Fibroblast of gingiva (primary cell): ENCODE measurements at regions not wholly inside any gene's neighbourhood (a gene's known extent, or its start where the extent isn't known, plus 50 kb on each side); places are given as distances from the start of the nearest gene placed in this dataset.
"Not testable (repeated sequence)": the region's sequence is repeated elsewhere in the genome, so short reads cannot be mapped to it uniquely, and the experiment has no call there.

ENCODE experiments used
- DNase-seq: peaks from one replicate; pipeline ENCODE4 v3.0.0-alpha.2; 2011; ENCODE audit warnings: low read depth

DNA sequence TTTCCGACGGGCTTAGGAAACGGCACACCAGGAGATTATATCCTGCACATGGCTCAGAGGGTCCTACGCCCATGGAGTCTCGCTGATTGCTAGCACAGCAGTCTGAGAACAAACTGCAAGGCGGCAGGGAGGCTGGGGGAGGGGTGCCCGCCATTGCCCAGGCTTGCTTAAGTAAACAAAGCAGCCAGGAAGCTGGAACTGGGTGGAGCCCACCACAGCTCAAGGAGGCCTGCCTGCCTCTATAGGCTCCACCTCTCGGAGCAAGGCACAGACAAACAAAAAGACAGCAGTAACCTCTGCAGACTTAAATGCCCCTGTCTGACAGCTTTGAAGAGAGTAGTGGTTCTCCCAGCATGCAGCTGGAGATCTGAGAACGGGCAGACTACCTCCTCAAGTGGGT is 722.6 kb downstream of the BRINP3 start:
- DNase-seq, result not testable (repeated sequence)

DNA sequence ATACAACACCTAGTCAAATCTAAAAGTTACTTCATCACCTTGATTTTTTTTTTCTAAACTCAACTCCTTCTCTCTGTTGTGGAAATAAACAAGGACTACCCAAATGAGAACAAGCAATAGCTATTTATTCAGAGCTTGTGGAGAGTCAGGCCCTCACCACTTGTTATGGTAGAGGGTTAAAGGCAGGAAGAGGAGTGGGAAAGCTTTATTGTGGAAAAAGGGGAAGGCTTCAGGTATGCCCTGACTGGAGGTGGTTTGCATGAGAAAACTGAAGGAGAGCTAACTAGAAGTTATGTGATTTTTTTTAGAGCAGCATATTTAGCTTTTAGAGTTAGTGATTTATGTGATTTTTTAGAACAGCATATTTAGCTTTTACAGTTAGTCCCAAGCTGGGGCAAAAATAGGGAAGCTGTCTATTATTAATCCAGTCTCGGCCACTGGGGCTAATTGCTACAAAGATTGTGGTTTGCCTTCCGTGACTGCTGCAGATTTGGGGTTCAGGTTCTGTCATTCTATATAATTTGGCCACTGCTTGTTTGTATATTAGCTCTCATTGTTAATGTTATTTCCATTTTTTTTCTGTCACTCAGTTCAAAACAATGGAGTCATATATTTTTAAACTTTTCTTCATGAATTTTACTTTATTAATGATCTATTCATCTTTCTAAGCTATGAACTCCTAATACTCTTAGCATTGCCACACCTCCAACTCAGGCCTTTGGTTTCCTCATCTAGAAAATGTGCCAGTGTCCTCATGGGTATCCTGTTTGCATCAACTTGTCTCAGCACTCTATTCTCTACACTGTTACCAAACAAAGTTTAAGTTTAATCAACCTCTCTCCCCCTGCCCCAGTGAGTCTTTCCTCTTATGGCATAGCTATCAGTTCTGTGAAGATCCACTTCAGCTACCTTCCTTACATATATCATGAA is 713.0 kb downstream of the BRINP3 start:
- no peak for DNase-seq

DNA sequence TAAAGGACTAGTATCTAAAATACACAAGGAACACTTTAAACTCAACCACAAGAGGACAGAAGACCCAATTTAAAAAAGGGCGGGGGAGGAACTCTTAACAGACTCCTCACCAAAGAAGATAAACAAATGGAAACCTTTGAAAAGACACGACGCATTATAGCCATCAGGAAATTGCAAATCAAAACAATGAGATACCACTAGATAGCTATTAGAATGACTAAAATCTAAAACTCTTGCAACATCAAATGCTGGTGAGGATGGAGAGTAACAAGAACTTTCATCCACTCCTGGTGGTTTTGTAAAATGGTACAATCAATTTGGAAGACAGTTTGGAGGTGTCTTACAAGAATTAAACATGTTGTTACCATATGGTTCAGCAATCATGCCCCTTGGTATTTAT is 708.2 kb downstream of the BRINP3 start:
- DNase-seq, result no peak

DNA sequence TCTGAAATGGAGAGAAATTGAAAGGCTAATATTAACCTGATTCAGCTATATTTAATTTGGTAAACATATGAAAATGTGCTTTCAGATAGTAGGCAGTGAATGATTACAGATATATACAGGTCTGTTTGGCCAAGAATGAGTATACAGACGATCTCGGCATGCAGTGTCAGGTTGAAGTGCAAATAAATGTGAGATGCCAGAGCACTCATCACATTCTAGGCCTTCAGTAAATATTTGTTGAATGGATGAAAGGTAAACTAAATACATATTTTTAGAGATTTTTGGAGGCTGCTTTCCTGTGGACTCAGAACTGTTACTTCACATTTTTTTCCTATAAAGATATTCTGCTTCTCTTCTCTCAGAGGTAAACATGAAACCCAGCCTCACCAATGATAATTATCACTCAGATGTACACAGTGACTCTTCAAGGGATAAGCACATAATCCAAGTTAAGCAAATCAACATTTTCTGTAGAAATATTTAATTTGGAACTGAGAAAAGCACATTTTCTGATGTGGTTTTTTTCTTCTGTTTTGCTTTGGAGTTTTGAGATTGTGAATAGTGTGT is 702.9 kb downstream of the BRINP3 start:
- no peak for DNase-seq

DNA sequence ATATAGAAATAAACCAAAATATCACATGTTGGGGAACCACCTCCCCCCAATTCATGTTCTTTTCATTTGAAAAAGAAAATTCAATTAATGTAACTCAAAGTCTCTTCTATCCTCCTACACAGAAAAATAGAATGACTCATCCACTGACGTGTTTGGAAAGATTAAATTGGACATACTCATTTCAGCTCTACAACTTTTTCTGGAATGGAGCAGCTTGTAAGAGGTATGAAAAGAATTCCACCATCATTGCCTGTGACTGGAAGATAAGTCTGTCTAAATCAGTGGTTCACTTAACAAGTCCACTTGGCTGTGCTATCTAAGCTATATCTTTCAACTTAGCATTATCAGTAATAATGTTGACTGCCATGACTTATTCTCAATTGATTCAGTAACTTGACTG is 702.3 kb downstream of the BRINP3 start:
- DNase-seq, result no peak

DNA sequence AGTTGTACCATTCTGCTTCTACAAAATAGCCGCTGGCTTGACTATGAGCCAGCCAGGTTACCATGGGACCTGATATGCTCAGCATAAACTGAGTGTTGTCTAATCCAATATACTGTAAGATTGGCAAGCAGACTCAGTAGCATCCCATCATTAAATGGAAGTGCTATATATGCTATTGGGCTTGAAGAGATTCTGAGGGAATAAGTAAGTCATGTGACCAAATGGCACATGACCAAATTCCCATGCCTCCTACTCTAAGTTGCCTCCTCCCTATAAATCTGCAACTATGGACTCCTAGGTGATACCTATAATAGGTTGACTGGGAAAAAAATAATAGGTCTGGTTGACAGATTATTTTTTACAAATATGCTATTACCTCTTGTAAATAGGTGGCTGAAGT is 698.6 kb downstream of the BRINP3 start:
- no peak for DNase-seq

DNA sequence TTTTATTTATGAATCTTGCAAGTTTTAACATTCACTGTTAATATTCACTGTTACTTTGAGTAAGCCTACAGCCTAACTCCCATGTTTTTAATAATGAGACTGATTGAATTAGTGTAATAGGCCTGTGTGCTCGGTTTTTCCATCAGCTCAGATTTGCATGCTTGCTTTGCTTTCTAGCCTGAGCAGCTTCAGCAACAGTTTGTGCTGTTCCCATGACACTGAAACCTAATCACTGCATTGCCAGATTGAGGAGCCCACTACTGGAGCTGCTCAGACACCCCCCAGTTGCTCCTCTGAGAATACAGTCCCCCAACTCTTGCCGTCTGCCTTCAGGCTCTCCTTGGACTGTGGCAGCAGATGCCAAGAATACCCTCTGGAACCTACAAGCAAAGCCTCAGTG is 695.4 kb downstream of the BRINP3 start:
- DNase-seq, result no peak

DNA sequence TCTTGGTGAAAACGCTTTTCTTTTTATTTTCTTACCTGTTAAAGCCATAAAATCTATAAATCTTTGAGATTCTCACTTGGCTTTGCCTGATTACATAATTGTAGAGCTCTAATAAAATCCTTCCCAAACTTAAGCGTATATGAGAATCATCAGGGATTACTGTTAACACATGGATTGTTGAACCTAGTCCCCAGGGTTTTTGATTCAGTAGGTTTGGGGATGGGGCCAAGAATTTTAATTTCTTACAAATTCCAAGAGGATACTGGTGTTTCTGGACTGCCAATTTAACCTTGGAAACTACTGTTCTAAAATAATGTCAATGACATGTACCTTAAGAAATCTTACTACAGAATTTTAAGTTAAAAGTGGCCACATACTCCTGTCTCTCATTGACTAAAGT is 694.2 kb downstream of the BRINP3 start:
- DNase-seq, result no peak

DNA sequence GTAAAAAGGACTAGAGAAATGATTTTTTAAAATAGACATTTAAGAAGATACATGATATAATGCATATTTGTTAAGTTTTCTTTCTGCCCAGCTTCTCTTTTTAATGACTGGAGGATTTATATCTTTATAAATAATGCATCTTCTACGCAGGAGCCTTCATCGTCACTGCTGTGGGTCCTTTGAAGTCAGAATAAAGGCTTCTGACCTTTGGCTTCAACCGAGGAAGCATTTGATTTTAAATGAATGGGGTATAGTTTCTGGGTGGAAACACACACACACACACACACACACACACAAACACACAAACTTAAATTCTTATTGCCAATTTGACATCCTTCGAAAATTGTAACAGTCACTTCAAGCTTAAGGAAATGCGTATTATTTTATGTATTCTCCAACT is 690.9 kb downstream of the BRINP3 start:
- no peak for DNase-seq

DNA sequence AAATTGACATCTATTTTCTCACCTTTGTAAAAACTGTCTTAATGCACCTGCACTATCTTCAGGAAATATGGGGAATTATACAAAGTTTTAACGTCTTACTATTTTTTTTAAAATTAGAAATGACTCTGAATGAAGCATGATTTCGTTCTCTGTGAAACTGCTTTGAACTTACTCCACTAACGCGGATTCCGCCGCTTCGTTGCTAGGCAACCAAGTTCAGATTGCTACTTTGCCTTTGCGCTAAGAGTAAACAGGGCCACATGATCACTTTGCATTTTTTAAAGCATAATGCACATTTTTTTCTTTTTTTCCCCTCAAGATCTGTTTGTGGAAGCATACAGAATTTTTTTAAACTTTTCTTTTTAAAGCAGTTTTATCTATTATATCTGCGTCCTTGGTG is 690.5 kb downstream of the BRINP3 start:
- DNase-seq, result no peak

DNA sequence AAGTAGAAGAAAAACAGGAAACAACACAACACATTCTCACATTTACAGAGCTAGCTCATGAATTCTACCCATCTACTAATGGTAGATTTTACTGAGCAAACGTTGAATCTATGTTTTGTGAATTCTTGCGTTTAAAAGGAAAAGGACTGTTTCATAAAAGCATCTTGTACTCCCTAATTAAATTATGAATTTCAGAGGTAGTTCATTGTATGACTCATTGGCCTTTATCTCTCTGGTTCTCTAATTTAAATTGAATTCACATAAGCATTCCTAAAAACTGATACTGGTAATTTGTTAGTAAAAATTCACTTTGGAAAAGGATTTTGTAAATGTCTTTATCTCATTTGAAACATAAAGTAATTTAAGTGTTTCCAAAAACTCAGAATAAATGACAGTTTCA is 687.3 kb downstream of the BRINP3 start:
- DNase-seq, result no peak

DNA sequence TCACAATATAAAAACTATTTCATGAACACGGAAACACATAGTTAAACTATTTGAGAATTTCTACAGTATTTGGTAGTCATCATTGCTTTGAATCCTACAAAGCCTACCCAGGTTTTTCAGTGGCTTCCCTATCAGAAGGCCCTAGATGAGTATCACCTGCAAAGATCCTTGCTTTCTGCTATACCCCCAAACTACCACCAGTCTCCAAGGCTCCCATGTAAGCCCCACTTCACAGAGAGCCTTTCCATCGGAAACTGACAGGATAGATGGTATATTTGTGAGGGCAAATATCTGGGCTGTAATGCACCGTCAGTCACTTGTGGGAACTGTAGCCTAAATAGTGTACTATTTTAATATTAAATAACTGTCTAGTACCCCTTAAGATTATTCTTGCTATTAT is 674.3 kb downstream of the BRINP3 start:
- no peak for DNase-seq

DNA sequence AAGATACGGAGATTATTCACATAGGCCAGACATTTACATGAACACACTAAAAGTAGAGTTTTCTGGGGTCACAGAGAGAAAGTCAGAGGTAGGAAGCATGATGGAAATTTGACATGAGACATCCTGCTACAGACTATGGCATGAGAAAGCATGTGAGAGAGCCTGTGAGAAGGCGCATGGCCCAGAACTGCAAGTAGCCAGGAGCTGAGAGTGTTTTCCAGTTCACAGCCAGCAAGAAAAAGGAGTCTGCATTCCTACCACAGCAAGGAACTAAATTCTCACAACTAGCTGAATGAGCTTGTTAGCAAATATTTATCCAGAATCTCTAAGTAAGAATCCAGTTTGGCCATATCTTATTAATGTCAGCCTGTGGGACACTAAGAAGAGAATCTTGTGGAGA is 673.3 kb downstream of the BRINP3 start:
- DNase-seq, result no peak

DNA sequence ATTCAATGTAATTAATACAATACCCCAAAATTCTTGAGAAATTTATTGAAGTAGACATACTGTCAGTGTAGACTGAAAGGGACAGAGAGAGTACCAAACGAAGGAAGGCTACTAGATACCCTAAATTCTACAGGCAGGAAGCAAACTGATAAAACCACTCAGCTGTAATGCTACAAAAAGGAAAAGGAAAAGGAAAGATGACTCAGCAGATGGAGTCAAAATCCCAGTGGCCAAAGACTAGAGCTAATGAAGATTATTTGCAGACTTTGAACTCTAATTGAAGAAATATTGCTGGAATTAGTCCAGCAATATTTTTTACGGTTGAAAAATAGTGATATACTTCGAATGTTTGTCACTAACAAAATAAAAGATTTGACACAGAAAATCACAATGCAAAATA is 671.9 kb downstream of the BRINP3 start:
- no peak for DNase-seq

DNA sequence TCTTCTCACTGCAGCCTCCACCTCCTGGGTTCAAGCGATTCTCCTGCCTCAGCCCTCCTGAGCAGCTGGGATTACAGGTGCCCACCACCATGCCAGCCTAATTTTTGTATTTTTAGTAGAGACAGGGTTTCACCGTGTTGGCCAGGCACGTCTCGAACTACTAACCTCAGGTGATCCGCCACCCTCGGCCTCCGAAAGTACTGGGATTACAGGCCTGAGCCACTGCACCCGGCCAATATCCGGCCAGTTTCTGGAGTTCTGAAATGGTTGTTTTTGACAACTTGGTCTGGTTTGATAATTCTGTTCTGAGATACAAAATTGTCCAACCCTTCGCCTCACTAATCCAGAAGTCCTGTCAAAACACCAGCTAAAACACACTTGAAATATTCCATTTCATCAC is 667.0 kb downstream of the BRINP3 start:
- not testable (repeated sequence) for DNase-seq

DNA sequence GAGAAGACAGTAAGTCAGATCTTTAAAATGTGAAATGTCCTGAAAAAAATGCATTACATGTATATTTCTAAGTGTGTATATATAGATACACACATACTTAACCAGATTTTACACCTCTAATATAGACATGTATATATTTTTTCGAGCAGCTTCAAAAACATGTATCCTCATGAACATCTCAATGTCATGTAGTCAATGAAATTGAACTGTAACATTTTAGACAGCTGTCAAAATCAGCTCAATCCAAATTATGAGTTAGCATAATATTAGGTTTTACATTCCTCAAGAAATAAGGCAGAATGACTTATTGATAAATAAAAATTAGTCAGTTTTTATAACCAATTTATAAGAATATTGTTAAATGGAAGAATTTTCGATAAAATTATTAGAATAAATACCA is 665.7 kb downstream of the BRINP3 start:
- no peak for DNase-seq

DNA sequence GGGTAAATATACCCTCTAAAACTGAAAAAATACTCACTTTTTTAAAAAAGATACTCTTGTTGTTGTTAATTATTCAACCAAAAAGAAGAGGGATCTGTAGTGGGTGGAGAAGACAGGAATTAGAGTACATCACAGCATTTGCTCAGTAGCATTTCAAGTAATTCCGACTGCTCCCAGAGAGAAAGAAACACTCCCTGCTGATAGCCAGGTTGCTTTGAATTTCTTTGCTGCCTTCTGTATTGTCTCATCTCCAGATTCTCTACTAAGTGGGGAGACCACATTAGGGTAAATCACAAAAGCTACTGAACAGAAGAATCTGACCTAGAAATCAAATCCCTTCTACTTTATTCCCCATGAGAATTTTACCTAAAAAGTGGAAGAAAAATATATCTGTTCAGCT is 661.1 kb downstream of the BRINP3 start:
- DNase-seq, result no peak

DNA sequence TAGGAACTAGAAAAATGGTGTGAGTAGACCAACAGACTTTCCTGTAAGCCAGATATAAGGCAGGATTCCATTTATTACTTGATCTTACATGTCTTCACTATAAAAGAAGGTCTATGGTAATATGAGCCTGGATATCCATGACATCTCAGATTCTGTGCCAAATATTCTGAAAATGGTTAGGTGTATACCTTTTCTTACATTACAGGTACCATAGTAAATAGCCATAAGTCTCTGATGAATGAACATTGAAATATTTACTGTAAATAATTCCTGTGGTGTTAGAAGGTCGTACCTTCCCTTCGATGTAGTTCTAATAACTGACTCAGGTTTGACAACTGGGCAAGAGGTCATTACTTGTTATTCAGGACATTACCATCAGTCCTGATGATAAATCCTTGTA is 657.9 kb downstream of the BRINP3 start:
- no peak for DNase-seq

DNA sequence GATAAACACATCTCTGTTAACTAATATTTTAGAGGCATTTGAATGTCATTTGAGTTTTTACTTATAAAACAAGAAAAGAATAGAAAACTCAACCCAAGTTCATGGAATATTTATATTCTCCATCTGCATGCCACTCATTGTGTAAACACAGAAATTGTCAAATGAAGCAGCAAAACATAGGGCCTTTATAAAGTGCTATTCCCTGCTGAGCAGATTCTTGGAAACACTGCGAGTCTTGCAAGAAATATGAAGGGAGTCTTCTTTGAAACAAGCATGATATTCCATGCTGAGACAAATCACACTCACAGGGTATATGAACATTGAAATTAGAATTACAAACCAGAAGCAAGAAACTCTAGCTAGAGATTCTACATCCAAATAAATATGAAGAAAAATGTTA is 655.8 kb downstream of the BRINP3 start:
- DNase-seq, result no peak

DNA sequence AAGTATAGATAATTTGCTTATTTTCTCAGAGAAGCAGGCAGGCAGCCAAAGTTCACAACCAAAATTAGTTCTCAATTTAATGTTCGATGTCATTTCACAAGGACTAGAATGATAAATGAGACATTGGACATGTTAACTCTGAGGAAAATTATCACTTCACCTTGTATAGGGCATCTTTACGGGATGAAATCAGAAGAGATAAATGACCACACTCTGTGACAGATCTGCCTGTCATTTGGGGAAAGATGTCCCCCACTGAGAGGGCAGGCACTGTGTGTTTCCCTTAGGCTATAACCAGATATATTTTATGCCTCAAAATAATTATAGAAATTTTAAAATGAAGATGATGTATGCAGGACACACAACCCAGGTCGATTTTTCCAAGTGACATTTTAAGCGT is 642.9 kb downstream of the BRINP3 start:
- DNase-seq, result no peak

DNA sequence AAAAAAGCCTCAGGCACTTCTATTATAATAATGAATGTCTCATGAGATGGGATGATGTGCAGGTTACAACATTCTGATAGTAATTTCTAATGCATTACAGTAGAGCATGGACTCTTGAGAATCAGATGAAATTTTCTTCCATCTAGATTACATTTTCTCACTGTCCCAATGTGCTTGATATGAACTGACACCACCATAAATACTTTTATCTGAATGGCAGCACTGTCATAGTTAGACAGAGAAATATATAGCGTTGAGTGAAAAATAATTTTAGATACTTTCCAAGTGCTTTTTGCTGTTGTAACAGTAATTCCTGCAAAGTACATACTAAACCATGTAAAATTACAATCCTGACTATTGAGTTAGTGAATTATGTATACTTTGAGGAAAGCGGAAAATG is 630.1 kb downstream of the BRINP3 start:
- DNase-seq, result no peak

DNA sequence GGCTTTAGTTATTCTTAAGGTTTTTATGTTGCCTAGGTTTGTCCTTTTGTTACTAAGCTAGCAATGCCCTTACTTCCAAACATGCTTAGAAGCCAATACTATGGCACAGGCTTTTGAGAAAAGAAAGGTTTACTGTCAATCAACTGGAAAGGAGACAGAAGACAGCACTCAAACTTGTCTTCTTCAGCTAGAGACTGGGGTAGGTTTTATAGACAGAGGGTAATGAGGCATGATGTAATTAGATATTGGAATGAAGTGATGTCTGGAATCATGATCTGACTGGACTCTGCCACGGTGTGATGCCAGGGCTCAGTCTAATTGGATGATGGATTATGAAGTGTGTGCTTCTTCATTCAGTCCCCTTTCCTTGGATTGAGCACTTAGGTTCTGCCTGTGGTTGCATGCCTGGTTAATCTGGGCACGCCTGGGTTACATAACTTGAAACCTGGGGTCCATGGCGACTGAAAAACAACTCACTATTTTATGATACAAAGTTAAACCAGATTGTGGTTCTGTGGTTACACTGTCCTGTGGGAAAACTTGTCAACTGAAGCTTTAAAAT is 625.8 kb downstream of the BRINP3 start:
- no peak for DNase-seq

DNA sequence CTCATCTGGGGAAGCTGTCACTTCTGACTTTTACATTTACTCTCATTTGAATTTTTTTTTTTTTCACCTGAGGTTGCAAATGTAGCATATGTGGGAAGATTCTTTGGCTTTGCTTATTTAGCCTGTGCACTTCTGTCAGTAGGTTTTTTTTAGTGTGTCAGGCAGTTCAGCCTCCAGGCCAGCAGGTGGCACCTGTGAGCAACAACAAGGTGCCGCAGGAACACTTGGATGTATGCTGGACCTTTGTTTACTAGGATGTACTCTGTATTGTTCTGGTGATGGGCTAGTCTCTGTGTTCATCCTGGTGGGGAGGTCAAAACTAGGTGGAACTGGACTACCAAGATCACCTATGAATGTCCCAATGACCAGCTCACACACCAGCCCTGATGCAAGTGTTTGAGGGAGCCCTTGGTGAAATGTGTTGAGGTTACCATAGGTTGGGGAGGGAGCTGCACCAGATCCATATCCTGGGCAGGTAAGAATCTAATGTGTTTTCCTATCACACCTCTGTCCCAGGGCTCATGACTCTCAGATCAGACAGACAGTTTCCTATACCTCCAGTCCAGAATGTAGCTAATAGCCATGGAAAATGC is 618.2 kb downstream of the BRINP3 start:
- no peak for DNase-seq
